C4-2B (cell line): ENCODE measurements at regions not wholly inside any gene's neighbourhood (a gene's known extent, or its start where the extent isn't known, plus 50 kb on each side); places are given as distances from the start of the nearest gene placed in this dataset.

Experiments
- ZFX ChIP-seq: fragments of 450-650 bp; IDR thresholded peaks from 2 replicates; pipeline ENCODE4 v1.6.1; 2017
- TF ChIP-seq, protein P1 (sequence below): fragments of 450-650 bp; conservative IDR thresholded peaks from 2 replicates; pipeline ENCODE4 v1.5.1; 2017; ENCODE audit warnings: mild to moderate bottlenecking

GRCh38 chr18:22513721-22514481 is 96.2 kb upstream of the CTAGE1 start:
- TF ChIP-seq, protein P1, sequence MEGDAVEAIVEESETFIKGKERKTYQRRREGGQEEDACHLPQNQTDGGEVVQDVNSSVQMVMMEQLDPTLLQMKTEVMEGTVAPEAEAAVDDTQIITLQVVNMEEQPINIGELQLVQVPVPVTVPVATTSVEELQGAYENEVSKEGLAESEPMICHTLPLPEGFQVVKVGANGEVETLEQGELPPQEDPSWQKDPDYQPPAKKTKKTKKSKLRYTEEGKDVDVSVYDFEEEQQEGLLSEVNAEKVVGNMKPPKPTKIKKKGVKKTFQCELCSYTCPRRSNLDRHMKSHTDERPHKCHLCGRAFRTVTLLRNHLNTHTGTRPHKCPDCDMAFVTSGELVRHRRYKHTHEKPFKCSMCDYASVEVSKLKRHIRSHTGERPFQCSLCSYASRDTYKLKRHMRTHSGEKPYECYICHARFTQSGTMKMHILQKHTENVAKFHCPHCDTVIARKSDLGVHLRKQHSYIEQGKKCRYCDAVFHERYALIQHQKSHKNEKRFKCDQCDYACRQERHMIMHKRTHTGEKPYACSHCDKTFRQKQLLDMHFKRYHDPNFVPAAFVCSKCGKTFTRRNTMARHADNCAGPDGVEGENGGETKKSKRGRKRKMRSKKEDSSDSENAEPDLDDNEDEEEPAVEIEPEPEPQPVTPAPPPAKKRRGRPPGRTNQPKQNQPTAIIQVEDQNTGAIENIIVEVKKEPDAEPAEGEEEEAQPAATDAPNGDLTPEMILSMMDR: no peak
- TF ChIP-seq ZFX: no peak
